ENCODE measurements at regions not wholly inside any gene's neighbourhood (a gene's known extent, or its start where the extent isn't known, plus 50 kb on each side); places are given as distances from the start of the nearest gene placed in this dataset.

DNA sequence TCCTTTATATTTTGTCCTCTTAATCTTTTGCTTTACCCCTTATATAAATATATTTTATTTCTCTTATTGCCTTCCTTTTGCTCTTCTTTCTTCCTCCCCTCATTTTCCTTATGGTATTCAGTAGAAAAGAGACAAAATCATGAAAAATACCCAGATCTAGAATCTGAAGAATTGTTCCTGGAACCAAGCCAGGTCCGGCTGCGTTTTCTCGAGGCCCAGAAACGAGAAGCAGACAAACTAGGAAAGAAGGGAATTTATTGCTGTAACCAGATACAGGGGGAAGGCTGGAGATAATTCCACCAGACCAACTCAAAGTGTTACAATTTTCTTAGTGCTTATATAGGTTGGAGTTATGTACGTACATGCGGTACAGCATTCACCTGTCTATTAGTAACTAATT lies 328.7 kb downstream of the GABRG1 start:
- TF ChIP-seq, protein P1, sequence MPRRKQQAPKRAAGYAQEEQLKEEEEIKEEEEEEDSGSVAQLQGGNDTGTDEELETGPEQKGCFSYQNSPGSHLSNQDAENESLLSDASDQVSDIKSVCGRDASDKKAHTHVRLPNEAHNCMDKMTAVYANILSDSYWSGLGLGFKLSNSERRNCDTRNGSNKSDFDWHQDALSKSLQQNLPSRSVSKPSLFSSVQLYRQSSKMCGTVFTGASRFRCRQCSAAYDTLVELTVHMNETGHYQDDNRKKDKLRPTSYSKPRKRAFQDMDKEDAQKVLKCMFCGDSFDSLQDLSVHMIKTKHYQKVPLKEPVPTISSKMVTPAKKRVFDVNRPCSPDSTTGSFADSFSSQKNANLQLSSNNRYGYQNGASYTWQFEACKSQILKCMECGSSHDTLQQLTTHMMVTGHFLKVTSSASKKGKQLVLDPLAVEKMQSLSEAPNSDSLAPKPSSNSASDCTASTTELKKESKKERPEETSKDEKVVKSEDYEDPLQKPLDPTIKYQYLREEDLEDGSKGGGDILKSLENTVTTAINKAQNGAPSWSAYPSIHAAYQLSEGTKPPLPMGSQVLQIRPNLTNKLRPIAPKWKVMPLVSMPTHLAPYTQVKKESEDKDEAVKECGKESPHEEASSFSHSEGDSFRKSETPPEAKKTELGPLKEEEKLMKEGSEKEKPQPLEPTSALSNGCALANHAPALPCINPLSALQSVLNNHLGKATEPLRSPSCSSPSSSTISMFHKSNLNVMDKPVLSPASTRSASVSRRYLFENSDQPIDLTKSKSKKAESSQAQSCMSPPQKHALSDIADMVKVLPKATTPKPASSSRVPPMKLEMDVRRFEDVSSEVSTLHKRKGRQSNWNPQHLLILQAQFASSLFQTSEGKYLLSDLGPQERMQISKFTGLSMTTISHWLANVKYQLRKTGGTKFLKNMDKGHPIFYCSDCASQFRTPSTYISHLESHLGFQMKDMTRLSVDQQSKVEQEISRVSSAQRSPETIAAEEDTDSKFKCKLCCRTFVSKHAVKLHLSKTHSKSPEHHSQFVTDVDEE (CRISPR knock-in tag; IDR thresholded peaks at IDR 0.05) = no peak
- TF ChIP-seq ZFP30 (CRISPR knock-in tag; IDR thresholded peaks at IDR 0.05) (no peak), ZNF8 (CRISPR knock-in tag; IDR thresholded peaks at IDR 0.05) (no peak), SNAI2 (CRISPR knock-in tag; IDR thresholded peaks at IDR 0.05) (no peak), ISL1 (CRISPR knock-in tag; IDR thresholded peaks at IDR 0.05) (no peak), TOX (CRISPR knock-in tag; IDR thresholded peaks at IDR 0.05; ENCODE audit: borderline replicate concordance) (no peak), ZNF565 (CRISPR knock-in tag; conservative IDR thresholded peaks at IDR 0.05; ENCODE audit: low read depth) (no peak), TCF4 (CRISPR knock-in tag; IDR thresholded peaks at IDR 0.05; ENCODE audit: borderline replicate concordance) (no peak)
- TF ChIP-seq, protein P2, sequence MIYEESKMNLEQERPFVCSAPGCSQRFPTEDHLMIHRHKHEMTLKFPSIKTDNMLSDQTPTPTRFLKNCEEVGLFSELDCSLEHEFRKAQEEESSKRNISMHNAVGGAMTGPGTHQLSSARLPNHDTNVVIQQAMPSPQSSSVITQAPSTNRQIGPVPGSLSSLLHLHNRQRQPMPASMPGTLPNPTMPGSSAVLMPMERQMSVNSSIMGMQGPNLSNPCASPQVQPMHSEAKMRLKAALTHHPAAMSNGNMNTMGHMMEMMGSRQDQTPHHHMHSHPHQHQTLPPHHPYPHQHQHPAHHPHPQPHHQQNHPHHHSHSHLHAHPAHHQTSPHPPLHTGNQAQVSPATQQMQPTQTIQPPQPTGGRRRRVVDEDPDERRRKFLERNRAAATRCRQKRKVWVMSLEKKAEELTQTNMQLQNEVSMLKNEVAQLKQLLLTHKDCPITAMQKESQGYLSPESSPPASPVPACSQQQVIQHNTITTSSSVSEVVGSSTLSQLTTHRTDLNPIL (CRISPR knock-in tag; IDR thresholded peaks at IDR 0.05; ENCODE audit: low read depth) = no peak
- ATAC-seq = no peak

DNA sequence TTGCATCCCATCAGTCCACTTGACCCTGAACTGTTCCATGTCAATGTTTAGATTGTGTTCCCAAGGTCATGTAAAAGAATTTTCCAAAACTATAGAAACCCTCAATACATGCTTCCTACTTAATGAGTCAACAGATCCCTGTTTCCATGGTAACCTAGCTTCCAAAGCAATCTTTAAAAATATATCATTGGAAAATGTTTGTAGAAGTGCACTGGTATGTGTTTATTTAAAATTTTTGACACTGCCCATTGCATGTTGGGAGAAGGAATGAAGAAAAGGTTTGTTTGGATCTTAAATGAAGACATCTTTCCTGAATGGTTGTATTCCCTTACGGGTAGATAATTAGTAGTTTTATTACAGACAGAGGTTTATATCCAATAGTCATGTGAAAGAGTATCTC lies 345.3 kb downstream of the GABRG1 start:
- TF ChIP-seq ZNF565 (CRISPR knock-in tag; conservative IDR thresholded peaks at IDR 0.05; ENCODE audit: low read depth) (no peak), TOX (CRISPR knock-in tag; IDR thresholded peaks at IDR 0.05; ENCODE audit: borderline replicate concordance) (no peak), ESRRG (CRISPR knock-in tag; IDR thresholded peaks at IDR 0.05) (no peak), ISL1 (CRISPR knock-in tag; IDR thresholded peaks at IDR 0.05) (no peak), ZFP30 (CRISPR knock-in tag; IDR thresholded peaks at IDR 0.05) (no peak), RARB (CRISPR knock-in tag; IDR thresholded peaks at IDR 0.05) (no peak), PPARA (CRISPR knock-in tag; IDR thresholded peaks at IDR 0.05; ENCODE audit: borderline replicate concordance) (no peak), CSDC2 (CRISPR knock-in tag; IDR thresholded peaks at IDR 0.05) (no peak), ZFP3 (CRISPR knock-in tag; IDR thresholded peaks at IDR 0.05) (no peak)
- TF ChIP-seq, protein P2 (CRISPR knock-in tag; IDR thresholded peaks at IDR 0.05; ENCODE audit: low read depth) = no peak
- TF ChIP-seq, protein P3, sequence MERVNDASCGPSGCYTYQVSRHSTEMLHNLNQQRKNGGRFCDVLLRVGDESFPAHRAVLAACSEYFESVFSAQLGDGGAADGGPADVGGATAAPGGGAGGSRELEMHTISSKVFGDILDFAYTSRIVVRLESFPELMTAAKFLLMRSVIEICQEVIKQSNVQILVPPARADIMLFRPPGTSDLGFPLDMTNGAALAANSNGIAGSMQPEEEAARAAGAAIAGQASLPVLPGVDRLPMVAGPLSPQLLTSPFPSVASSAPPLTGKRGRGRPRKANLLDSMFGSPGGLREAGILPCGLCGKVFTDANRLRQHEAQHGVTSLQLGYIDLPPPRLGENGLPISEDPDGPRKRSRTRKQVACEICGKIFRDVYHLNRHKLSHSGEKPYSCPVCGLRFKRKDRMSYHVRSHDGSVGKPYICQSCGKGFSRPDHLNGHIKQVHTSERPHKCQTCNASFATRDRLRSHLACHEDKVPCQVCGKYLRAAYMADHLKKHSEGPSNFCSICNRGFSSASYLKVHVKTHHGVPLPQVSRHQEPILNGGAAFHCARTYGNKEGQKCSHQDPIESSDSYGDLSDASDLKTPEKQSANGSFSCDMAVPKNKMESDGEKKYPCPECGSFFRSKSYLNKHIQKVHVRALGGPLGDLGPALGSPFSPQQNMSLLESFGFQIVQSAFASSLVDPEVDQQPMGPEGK (CRISPR knock-in tag; IDR thresholded peaks at IDR 0.05; ENCODE audit: borderline replicate concordance) = no peak
- TF ChIP-seq, protein P1 (CRISPR knock-in tag; IDR thresholded peaks at IDR 0.05) = no peak
- TF ChIP-seq, protein P4, sequence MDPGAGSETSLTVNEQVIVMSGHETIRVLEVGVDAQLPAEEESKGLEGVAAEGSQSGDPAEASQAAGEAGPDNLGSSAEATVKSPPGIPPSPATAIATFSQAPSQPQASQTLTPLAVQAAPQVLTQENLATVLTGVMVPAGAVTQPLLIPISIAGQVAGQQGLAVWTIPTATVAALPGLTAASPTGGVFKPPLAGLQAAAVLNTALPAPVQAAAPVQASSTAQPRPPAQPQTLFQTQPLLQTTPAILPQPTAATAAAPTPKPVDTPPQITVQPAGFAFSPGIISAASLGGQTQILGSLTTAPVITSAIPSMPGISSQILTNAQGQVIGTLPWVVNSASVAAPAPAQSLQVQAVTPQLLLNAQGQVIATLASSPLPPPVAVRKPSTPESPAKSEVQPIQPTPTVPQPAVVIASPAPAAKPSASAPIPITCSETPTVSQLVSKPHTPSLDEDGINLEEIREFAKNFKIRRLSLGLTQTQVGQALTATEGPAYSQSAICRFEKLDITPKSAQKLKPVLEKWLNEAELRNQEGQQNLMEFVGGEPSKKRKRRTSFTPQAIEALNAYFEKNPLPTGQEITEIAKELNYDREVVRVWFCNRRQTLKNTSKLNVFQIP (CRISPR knock-in tag; IDR thresholded peaks at IDR 0.05; ENCODE audit: borderline replicate concordance, low read depth) = no peak
- TF ChIP-seq, protein P5, sequence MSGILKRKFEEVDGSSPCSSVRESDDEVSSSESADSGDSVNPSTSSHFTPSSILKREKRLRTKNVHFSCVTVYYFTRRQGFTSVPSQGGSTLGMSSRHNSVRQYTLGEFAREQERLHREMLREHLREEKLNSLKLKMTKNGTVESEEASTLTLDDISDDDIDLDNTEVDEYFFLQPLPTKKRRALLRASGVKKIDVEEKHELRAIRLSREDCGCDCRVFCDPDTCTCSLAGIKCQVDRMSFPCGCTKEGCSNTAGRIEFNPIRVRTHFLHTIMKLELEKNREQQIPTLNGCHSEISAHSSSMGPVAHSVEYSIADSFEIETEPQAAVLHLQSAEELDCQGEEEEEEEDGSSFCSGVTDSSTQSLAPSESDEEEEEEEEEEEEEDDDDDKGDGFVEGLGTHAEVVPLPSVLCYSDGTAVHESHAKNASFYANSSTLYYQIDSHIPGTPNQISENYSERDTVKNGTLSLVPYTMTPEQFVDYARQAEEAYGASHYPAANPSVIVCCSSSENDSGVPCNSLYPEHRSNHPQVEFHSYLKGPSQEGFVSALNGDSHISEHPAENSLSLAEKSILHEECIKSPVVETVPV (CRISPR knock-in tag; IDR thresholded peaks at IDR 0.05) = no peak
- no peak for ATAC-seq

Measured in SK-N-SH treated with all-trans-retinoic acid at 6 μM for 48 hours (cell line).